B cell (primary cell): ENCODE measurements at regions not wholly inside any gene's neighbourhood (a gene's known extent, or its start where the extent isn't known, plus 50 kb on each side); places are given as distances from the start of the nearest gene placed in this dataset.

ENCODE experiments used
- ATAC-seq: fragments of 200-7000 bp; cut with Tn5 transposase; one replicate; pipeline ENCODE4 v1.10.0; 2021; ENCODE audit warnings: low read depth, mild to moderate bottlenecking, moderate number of reproducible peaks, moderate library complexity
- CTCF ChIA-PET: fragments of 350-600 bp; sonication (Branson Sonifier 250); formaldehyde crosslinking; loops from one replicate; lab custom pipeline; 2021; ENCODE audit warnings: antibody characterized with exemption, inconsistent platforms; lab: Charles Lee
- POLR2A ChIA-PET: fragments of 350-600 bp; sonication (Branson Sonifier 250); formaldehyde crosslinking; loops from one replicate; lab custom pipeline; 2021; ENCODE audit warnings: antibody characterized with exemption; lab: Charles Lee
- DNase-seq: peaks from one replicate; pipeline ENCODE4 v3.0.0; 2013
- H2AFZ ChIP-seq: 2 replicates; pipeline ENCODE4 v1.6.1; 2012; ENCODE audit warnings: mild to moderate bottlenecking, low read depth, low read length; ENCODE audit not compliant: insufficient read depth, poor library complexity, severe bottlenecking
- H3K27ac ChIP-seq, 2 donors: 1 replicate in 1 of 2; 2 replicates in 1 of 2; pipeline ENCODE4 v1.5.1; 2012 to 2013; ENCODE audit warnings: low read length in 2 of 2, mild to moderate bottlenecking in 2 of 2, moderate library complexity in 1 of 2
- H3K27me3 ChIP-seq, 4 experiments: fragments of 200-600 bp in 1 of 4; sonication (generic) in 1 of 4; replicated peaks in 1 of 4; 1 replicate in 2 of 4; 2 replicates in 2 of 4; pipeline versions ENCODE4 v1.6.1 to v1.7.0; 2013 to 2016; ENCODE audit warnings: low read length in 3 of 4, mild to moderate bottlenecking in 2 of 4, mixed read lengths in 1 of 4, moderate library complexity in 1 of 4; ENCODE audit not compliant: insufficient read depth in 4 of 4, control insufficient read depth in 3 of 4; ENCODE audit errors: control extremely low read depth in 1 of 4
- H3K36me3 ChIP-seq, 2 experiments: replicated peaks in 1 of 2; 1 replicate in 1 of 2; 2 replicates in 1 of 2; pipeline versions ENCODE4 v1.6.1 to v1.7.1; 2013; ENCODE audit warnings: low read length in 1 of 2; ENCODE audit not compliant: insufficient read depth in 2 of 2, control insufficient read depth in 1 of 2; ENCODE audit errors: control extremely low read depth in 1 of 2, extremely low read depth in 1 of 2
- H3K4me1 ChIP-seq, 2 donors: fragments of 200-600 bp in 1 of 2; sonication (generic) in 1 of 2; 1 replicate in 1 of 2; 2 replicates in 1 of 2; pipeline versions ENCODE4 v1.5.1 to v1.6.1; 2013 to 2017; ENCODE audit warnings: low read length in 2 of 2; ENCODE audit not compliant: control insufficient read depth in 2 of 2, insufficient read depth in 2 of 2
- H3K4me2 ChIP-seq: replicated peaks from 2 replicates; pipeline ENCODE3; 2012; ENCODE audit warnings: mild to moderate bottlenecking, low read depth, low read length; ENCODE audit not compliant: poor library complexity, severe bottlenecking
- H3K4me3 ChIP-seq, 5 experiments: fragments of 200-600 bp in 1 of 5; sonication (generic) in 1 of 5; 1 replicate in 3 of 5; 2 replicates in 2 of 5; pipeline versions ENCODE4 v1.5.1 to v1.7.0; 2011 to 2016; ENCODE audit warnings: low read length in 4 of 5, mild to moderate bottlenecking in 4 of 5, low read depth in 2 of 5, control low read depth in 1 of 5, moderate library complexity in 1 of 5; ENCODE audit not compliant: insufficient read depth in 1 of 5; ENCODE audit errors: control extremely low read depth in 1 of 5, extremely low read depth in 1 of 5
- H3K79me2 ChIP-seq: fragments of 200-600 bp; sonication (generic); one replicate; pipeline ENCODE4 v1.6.0; 2016; ENCODE audit warnings: low read length; ENCODE audit not compliant: control insufficient read depth, insufficient read depth
- H3K9ac ChIP-seq: fragments of 200-600 bp; sonication (generic); 2 replicates; pipeline ENCODE4 v1.6.1; 2017; ENCODE audit warnings: mild to moderate bottlenecking, low read length, moderate library complexity
- H3K9me3 ChIP-seq, 3 donors: one replicate each; pipeline versions ENCODE4 v1.6.1 to v1.7.1; 2013; ENCODE audit warnings: low read length in 2 of 3; ENCODE audit not compliant: control insufficient read depth in 2 of 3, insufficient read depth in 1 of 3; ENCODE audit errors: control extremely low read depth in 1 of 3
- H4K20me1 ChIP-seq: 2 replicates; pipeline ENCODE4 v1.6.0; 2012; ENCODE audit warnings: mild to moderate bottlenecking, low read length; ENCODE audit not compliant: insufficient read depth, control insufficient read depth, poor library complexity, severe bottlenecking
- H3K27ac Mint-ChIP-seq: one replicate; pipeline ENCODE4 v1.8.0; 2021; ENCODE audit warnings: mixed read lengths
- H3K27me3 Mint-ChIP-seq: one replicate; pipeline ENCODE4 v1.8.0; 2021; ENCODE audit warnings: mixed read lengths
- H3K4me1 Mint-ChIP-seq: one replicate; pipeline ENCODE4 v1.8.0; 2021; ENCODE audit warnings: mixed read lengths
- H3K4me3 Mint-ChIP-seq: one replicate; pipeline ENCODE4 v1.8.0; 2021; ENCODE audit warnings: mixed read lengths
- H3K9me3 Mint-ChIP-seq: one replicate; pipeline ENCODE4 v1.8.0; 2022; ENCODE audit warnings: mixed read lengths; ENCODE audit not compliant: insufficient read depth
- CTCF ChIP-seq: fragments of 200-600 bp; IDR thresholded peaks from one replicate; pipeline ENCODE4 v1.8.0; 2022; ENCODE audit warnings: antibody characterized with exemption, mild to moderate bottlenecking
- EZH2 ChIP-seq: IDR thresholded peaks from 2 replicates; pipeline ENCODE4 v1.6.1; 2012; ENCODE audit warnings: borderline replicate concordance, low read depth, mild to moderate bottlenecking, moderate library complexity, low read length; ENCODE audit not compliant: insufficient read depth, poor library complexity, severe bottlenecking
- WGBS: methylation state at CpG from one replicate; pipeline ENCODE4 v1.1.5; 2013; ENCODE audit warnings: missing lambda C conversion rate; ENCODE audit not compliant: insufficient coverage; 5-methylcytosine and 5-hydroxymethylcytosine counted together
- intact Hi-C: fragments of 100-400 bp; cut with micrococcal nuclease; formaldehyde crosslinking; loops from one replicate; pipeline ENCODE4 v1.10.0; 2022

- intact Hi-C loops, result no loop called here
- no peak overlapping the region for H3K4me2 ChIP-seq
- DNase-seq (no peak), ATAC-seq (no peak)
- no peak for TF ChIP-seq EZH2
- TF ChIP-seq CTCF, result no peak
- CTCF ChIA-PET, result no interaction called here
- no peak overlapping the region for H2AFZ ChIP-seq
- WGBS, result no CpG with 5 or more reads among the region's 2 CpGs
- no peak overlapping the region for H3K9ac ChIP-seq
- Mint-ChIP-seq H3K4me1 (no peaks in the 10 kb centered on the region), H3K4me3 (no peak overlapping the region), H3K27ac (no peak overlapping the region), H3K27me3 (peaks cover 9% of the 10 kb centered on the region), H3K9me3 (no peaks in the 10 kb centered on the region)
- no peaks in the 10 kb centered on the region for H3K79me2 ChIP-seq
- no peaks in the 10 kb centered on the region for H3K9me3 ChIP-seq
- POLR2A ChIA-PET, result no interaction called here
- H4K20me1 ChIP-seq, result no peaks in the 10 kb centered on the region
- no peaks in the 10 kb centered on the region for H3K36me3 ChIP-seq
- H3K27me3 ChIP-seq, result no peaks in the 10 kb centered on the region
- H3K27ac ChIP-seq, result no peak overlapping the region
- no peak overlapping the region for H3K4me3 ChIP-seq
- H3K4me1 ChIP-seq, result no peaks in the 10 kb centered on the region
These were observed 386.9 kb upstream of the TLE4 start for GRCh38 chr9:79184831-79185230.

DNA sequence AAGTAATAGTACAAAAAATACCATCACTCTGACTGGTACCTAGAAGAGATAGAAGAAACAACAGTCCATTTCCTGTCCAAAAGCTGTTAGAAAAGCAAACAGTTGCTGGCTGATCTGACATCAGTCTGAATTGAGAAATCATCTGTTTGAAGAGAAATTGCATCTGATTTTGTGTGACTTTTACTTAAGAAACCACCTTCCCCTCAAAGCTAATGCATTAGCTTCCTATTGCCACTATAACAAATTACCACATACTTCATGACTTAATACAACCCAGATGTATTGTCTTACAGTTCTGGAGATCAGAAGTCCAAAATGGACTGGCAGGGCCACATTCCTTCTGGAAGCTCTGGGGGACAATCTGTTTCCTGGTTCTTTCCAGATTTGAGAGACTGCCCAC is 385.9 kb upstream of the TLE4 start:
- Histone ChIP-seq H3K9ac (no peak overlapping the region), H3K4me1 (no peaks in the 10 kb centered on the region), H3K27me3 (no peaks in the 10 kb centered on the region), H3K36me3 (no peaks in the 10 kb centered on the region), H3K4me3 (no peak overlapping the region), H3K79me2 (no peaks in the 10 kb centered on the region), H3K4me2 (no peak overlapping the region), H3K9me3 (no peaks in the 10 kb centered on the region), H2AFZ (no peak overlapping the region), H4K20me1 (no peaks in the 10 kb centered on the region), H3K27ac (no peak overlapping the region)
- intact Hi-C loops, result no loop called here
- H3K9me3 Mint-ChIP-seq, result no peaks in the 10 kb centered on the region
- TF ChIP-seq EZH2 (no peak), CTCF (no peak)
- CTCF ChIA-PET, result no interaction called here
- no peak for ATAC-seq
- H3K4me1 Mint-ChIP-seq, result no peaks in the 10 kb centered on the region
- no peak overlapping the region for H3K4me3 Mint-ChIP-seq
- peaks cover 6% of the 10 kb centered on the region for H3K27me3 Mint-ChIP-seq
- H3K27ac Mint-ChIP-seq, result no peak overlapping the region
- no peak for DNase-seq
- POLR2A ChIA-PET, result no interaction called here
